Skeletal muscle satellite cell (primary cell): ENCODE measurements at regions not wholly inside any gene's neighbourhood (a gene's known extent, or its start where the extent isn't known, plus 50 kb on each side); places are given as distances from the start of the nearest gene placed in this dataset.
"Not testable (repeated sequence)": the region's sequence is repeated elsewhere in the genome, so short reads cannot be mapped to it uniquely, and the experiment has no call there.

Source experiments
- H3K27me3 ChIP-seq: 2 replicates; pipeline ENCODE4 v1.7.0; 2013; ENCODE audit warnings: low read length; ENCODE audit not compliant: control insufficient read depth, insufficient read depth
- H3K36me3 ChIP-seq: 2 replicates; pipeline ENCODE4 v1.7.0; 2013; ENCODE audit warnings: mild to moderate bottlenecking, control low read depth, low read length; ENCODE audit not compliant: insufficient read depth
- H3K4me1 ChIP-seq: 2 replicates; pipeline ENCODE4 v1.7.0; 2013; ENCODE audit warnings: low read length; ENCODE audit not compliant: control insufficient read depth, insufficient read depth
- H3K4me2 ChIP-seq: 2 replicates; pipeline ENCODE4 v1.7.0; 2013; ENCODE audit warnings: mild to moderate bottlenecking, low read length
- H3K4me3 ChIP-seq: 2 replicates; pipeline ENCODE4 v1.7.0; 2013; ENCODE audit warnings: low read length
- H3K9ac ChIP-seq: 2 replicates; pipeline ENCODE4 v1.7.0; 2013; ENCODE audit warnings: mild to moderate bottlenecking, low read depth, low read length, moderate library complexity
- H3K9me3 ChIP-seq: replicated peaks from 2 replicates; pipeline ENCODE4 v1.7.0; 2013; ENCODE audit warnings: mild to moderate bottlenecking, control low read depth, low read length

DNA sequence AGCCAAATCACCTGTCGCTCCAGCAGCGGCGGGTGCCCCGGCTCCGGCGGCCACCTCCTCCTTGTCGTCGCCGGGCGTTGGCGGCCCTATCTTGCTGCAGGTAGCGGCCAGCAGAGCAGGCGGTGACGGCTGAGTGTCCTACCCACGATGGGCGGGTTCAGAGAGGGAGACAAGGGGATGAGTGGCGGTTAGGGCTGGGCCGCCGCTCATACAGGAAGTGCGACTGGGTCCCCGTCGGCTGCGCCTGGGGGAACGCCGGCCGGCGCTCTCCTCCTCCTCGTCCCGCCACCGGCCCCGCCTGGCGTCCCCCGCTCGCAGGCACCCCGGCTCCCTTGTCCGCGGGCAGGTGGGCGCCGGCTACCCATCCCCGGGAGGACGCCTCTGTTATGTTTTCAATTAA is 1692.0 kb downstream of the SLITRK5 start:
- H3K4me2 ChIP-seq = no peak overlapping the region
- H3K27me3 ChIP-seq = no peaks in the 10 kb centered on the region
- H3K4me1 ChIP-seq = no peaks in the 10 kb centered on the region
- no peak overlapping the region for H3K4me3 ChIP-seq
- H3K9me3 ChIP-seq = no peaks in the 10 kb centered on the region
- no peak overlapping the region for H3K9ac ChIP-seq
- H3K36me3 ChIP-seq = no peaks in the 10 kb centered on the region

DNA sequence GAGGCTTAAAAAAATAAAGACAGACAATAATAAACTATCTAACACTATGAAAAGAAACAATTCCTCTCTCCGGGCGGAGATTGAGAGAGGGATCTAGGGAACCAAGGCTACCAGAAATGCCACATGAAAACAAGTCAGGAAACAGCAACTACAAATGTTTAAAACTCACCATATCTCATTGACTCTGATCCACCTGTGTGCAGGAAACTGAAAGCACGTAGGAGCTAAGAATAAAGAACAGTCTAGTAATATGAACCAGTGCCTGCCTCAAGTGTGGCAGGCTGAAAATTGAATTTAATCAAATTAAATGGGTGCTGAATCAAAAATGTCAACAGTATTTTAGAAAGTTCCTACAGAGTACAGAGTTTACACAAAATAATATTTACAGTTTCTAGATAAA is 1701.0 kb downstream of the SLITRK5 start:
- Histone ChIP-seq H3K27me3 (no peaks in the 10 kb centered on the region), H3K4me3 (no peak overlapping the region), H3K4me1 (peaks cover 9% of the 10 kb centered on the region), H3K4me2 (no peak overlapping the region), H3K9me3 (no peaks in the 10 kb centered on the region), H3K9ac (no peak overlapping the region), H3K36me3 (no peaks in the 10 kb centered on the region)

DNA sequence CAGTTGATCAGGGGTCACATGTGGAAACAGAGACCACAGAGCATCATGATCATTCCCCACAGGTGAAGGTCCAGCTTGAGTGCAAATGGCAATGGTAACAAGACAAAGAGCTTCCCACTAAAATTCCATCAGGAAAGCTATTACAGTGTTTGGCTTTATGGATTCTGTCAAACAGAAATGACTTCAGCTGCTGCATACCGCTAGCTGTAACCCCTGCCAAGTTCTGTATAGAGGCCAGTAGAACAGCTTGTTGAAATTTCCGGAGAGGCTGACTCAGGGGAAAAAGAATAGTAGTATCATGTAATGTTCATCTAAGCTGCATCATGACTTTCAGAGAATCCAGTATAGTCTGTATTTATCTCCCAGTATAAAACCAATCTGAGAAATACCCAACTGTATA is 1704.7 kb downstream of the SLITRK5 start:
- Histone ChIP-seq H3K4me1 (peaks cover 9% of the 10 kb centered on the region), H3K36me3 (no peaks in the 10 kb centered on the region), H3K4me3 (no peak overlapping the region), H3K27me3 (no peaks in the 10 kb centered on the region), H3K9me3 (no peaks in the 10 kb centered on the region), H3K4me2 (no peak overlapping the region), H3K9ac (no peak overlapping the region)

DNA sequence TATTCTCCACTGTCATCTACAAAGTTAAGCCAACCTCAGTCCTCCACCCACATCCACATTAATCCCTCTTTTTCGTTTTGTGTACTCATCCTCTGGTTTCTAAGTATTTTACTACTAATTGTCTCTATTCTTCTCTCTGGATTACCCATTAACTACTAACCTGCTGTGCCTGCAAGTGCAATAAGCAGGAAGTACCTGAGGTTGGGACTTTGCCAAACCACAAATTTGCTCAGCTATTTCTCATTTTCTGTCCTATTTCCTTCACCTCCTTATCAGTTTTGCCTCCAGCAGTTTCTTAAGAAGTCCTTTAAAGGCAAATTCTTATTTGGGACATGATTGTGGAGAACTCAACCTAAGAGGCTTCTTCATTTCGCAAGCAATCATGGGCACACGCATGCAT is 1708.9 kb downstream of the SLITRK5 start:
- H3K36me3 ChIP-seq = no peaks in the 10 kb centered on the region
- H3K4me2 ChIP-seq = no peak overlapping the region
- peaks cover 9% of the 10 kb centered on the region for H3K4me1 ChIP-seq
- H3K27me3 ChIP-seq = no peaks in the 10 kb centered on the region
- H3K9me3 ChIP-seq = no peaks in the 10 kb centered on the region
- H3K4me3 ChIP-seq = no peak overlapping the region
- H3K9ac ChIP-seq = no peak overlapping the region

DNA sequence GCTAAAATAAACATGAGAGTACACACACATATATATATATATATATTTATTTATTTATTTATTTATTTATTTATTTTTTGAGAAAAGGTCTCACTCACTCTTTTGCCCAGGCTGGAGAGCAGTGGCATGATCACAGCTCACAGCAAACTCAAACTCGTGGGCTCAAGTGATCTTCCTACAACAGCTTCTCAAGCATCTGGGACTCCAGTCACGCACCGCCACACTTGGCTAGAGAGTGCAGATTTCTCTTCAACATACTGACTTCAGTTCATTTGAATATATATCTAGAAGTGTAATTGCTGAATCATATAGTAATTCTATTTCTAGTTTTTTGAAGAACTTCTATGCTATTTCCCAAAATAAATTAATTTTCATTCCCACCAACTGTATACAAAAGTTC is 1711.8 kb downstream of the SLITRK5 start:
- Histone ChIP-seq H3K4me1 (no peaks in the 10 kb centered on the region), H3K4me2 (no peak overlapping the region), H3K9me3 (no peaks in the 10 kb centered on the region), H3K4me3 (no peak overlapping the region), H3K27me3 (no peaks in the 10 kb centered on the region), H3K9ac (no peak overlapping the region), H3K36me3 (no peaks in the 10 kb centered on the region)

- Histone ChIP-seq H3K36me3 (no peaks in the 10 kb centered on the region), H3K4me3 (no peak overlapping the region), H3K27me3 (no peaks in the 10 kb centered on the region), H3K4me1 (no peaks in the 10 kb centered on the region), H3K9me3 (no peaks in the 10 kb centered on the region), H3K9ac (no peak overlapping the region), H3K4me2 (no peak overlapping the region)
Measured at GRCh38 chr13:89383891-89384290, 1712.7 kb downstream of the SLITRK5 start.

DNA sequence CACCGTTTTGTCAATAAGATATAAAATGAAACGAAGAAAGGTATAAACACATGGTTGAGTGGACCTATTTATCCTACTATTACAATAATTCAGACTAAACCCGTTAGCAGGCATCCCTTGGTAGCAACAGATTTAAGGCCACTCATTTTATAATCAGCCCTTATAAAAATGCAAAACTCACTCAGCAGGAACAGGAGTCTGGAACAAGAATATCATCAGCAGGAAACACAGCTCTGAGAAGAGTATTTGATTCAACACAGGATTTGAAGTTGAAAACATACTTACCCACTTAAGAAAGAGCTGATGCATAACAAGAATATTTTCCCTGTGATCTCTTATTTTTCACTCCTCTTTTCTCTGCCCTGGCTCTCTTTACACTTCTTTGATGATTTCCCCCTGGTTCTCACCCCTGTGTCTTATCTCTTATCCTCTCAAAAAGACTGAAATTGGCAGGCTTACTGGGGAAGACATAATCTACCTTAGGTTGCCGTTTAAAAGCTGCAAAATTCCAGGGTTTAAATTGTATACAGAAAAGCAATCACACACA is 1722.7 kb downstream of the SLITRK5 start:
- Histone ChIP-seq H3K4me1 (no peaks in the 10 kb centered on the region), H3K36me3 (no peaks in the 10 kb centered on the region), H3K27me3 (no peaks in the 10 kb centered on the region), H3K9ac (no peak overlapping the region), H3K4me3 (no peak overlapping the region), H3K4me2 (no peak overlapping the region), H3K9me3 (no peaks in the 10 kb centered on the region)

DNA sequence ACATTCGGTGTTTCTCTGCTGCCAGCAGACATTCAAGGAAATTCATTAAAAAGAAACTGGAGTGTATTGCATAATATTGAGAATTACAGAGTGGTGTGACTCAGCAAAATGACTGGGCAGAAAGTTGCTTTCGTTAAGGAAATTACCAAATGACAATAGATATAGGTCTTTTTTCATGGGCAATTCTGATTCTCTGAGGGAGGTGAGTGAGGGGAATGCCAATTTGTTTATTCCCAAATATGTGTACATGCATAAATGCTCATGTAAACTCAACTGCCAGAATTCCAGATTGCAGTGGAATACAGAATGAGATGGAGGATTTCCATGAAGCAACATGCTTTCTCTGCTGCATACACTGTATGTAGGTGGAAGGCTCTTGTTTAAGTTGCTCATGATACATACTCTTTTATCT is 1730.1 kb downstream of the SLITRK5 start:
- H3K36me3 ChIP-seq = no peaks in the 10 kb centered on the region
- H3K27me3 ChIP-seq = no peaks in the 10 kb centered on the region
- peak overlapping the region; percentile 8 for H3K4me3 ChIP-seq
- H3K9me3 ChIP-seq = no peaks in the 10 kb centered on the region
- H3K9ac ChIP-seq = peak overlapping the region; percentile 58
- peak overlapping the region; percentile 68 for H3K4me2 ChIP-seq
- H3K4me1 ChIP-seq = peaks cover 15% of the 10 kb centered on the region

DNA sequence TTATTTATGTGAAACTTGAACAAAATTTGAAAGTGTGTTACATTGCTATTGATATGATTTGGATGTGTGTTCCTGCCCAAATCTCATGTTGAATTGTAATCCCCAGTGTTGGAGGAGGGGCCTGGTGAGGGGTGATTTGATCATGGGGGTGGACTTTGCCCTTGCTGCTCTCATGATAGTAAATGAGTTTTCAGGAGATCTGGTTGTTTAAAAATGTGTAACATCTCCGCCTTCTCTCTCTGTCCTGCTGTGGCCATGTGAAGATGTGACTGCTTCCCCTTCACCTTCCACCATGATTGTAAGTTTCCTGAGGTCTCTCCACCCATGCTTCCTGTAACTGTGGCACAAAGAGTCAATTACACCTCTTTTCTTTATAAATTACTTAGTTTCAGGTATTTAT is 1731.0 kb downstream of the SLITRK5 start:
- no peak overlapping the region for H3K4me2 ChIP-seq
- H3K4me3 ChIP-seq = no peak overlapping the region
- H3K27me3 ChIP-seq = no peaks in the 10 kb centered on the region
- no peaks in the 10 kb centered on the region for H3K9me3 ChIP-seq
- no peaks in the 10 kb centered on the region for H3K36me3 ChIP-seq
- H3K9ac ChIP-seq = no peak overlapping the region
- H3K4me1 ChIP-seq = peaks cover 15% of the 10 kb centered on the region

DNA sequence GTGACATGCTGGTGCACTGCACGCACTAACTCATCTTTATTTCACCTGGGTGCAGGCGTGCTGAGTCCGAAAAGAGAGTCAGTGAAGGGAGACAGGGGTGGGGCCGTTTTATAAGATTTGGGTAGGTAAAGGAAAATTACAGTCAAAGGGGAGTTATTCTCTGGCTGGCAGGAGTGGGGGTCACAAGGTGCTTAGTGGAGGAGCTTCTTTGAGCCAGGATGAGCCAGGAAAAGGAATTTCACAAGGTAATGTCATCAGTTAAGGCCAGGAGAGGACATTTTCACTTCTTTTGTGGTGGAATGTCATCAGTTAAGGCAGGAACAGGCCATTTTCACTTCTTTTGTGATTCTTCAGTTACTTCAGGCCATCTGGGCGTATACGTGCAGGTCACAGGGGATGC is 1734.9 kb downstream of the SLITRK5 start:
- not testable (repeated sequence) for H3K9me3 ChIP-seq, H3K9ac ChIP-seq, H3K36me3 ChIP-seq, H3K4me2 ChIP-seq, H3K4me1 ChIP-seq, H3K4me3 ChIP-seq, H3K27me3 ChIP-seq

DNA sequence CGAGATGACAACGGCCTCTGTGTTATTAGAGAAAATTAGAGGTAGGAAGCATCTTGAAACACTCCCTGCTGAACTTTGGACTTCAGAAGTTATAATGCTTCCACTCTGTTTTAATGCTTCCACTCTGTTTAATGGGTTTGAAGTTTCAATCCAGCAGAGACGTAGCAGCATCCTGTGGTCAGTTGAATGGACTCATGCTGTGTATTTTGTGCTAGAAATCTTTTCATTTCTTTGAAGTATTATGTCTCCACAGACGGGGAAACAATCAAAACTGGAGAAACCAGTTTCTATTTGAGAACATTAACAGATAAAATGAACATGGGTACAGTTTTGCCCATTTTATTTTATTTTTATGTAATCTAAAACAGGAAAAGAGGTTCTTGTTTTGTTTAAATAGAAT is 1736.2 kb downstream of the SLITRK5 start:
- Histone ChIP-seq H3K4me2 (no peak overlapping the region), H3K9ac (no peak overlapping the region), H3K4me1 (no peaks in the 10 kb centered on the region), H3K9me3 (no peaks in the 10 kb centered on the region), H3K36me3 (no peaks in the 10 kb centered on the region), H3K27me3 (no peaks in the 10 kb centered on the region), H3K4me3 (no peak overlapping the region)

DNA sequence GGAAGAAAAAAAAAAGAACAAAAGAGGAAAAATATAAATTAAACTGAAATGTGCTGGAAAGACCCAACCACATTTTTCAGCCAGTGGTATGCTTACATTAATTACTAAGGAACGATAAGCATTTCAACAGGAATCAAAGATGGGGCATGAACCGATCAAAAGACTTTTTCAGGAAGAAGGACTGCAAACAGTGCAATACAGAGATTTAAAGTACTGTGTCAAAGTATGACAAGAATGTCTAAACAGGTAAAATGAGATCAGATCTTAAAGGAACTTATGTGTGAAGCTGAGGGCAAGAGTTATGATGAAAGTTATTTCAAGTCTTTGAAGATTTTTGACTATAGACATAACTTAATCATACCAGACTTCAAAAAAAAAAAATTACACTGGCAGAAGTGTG is 1761.8 kb downstream of the SLITRK5 start:
- Histone ChIP-seq H3K36me3 (no peaks in the 10 kb centered on the region), H3K9ac (no peak overlapping the region), H3K4me2 (no peak overlapping the region), H3K4me1 (no peaks in the 10 kb centered on the region), H3K4me3 (no peak overlapping the region), H3K27me3 (no peaks in the 10 kb centered on the region), H3K9me3 (no peaks in the 10 kb centered on the region)
